ENCODE measurements at regions not wholly inside any gene's neighbourhood (a gene's known extent, or its start where the extent isn't known, plus 50 kb on each side); places are given as distances from the start of the nearest gene placed in this dataset.

- DNase-seq (ENCODE audit: low spot score): no peak
- TF ChIP-seq CTCF (IDR thresholded peaks at IDR 0.05; ENCODE audit: borderline replicate concordance, control extremely low read depth, extremely low read depth, insufficient read depth, missing control alignments): no peak
- in situ Hi-C loops (cut with MboI; ENCODE audit: low sequenced_read_pairs, unreplicated experiment): no loop called here
These were observed 140.3 kb upstream of the ERRFI1 start for GRCh38 chr1:8166406-8166805.

GRCh38 chr1:8165595-8166360 is 139.7 kb upstream of the ERRFI1 start:
- no peak for TF ChIP-seq CTCF (IDR thresholded peaks at IDR 0.05; ENCODE audit: borderline replicate concordance, control extremely low read depth, extremely low read depth, insufficient read depth, missing control alignments)
- no peak for DNase-seq (ENCODE audit: low spot score)
- in situ Hi-C loops (cut with MboI; ENCODE audit: low sequenced_read_pairs, unreplicated experiment): no loop called here

- no peak for TF ChIP-seq CTCF (IDR thresholded peaks at IDR 0.05; ENCODE audit: borderline replicate concordance, control extremely low read depth, extremely low read depth, insufficient read depth, missing control alignments)
- DNase-seq (ENCODE audit: low spot score): no peak
- in situ Hi-C loops (cut with MboI; ENCODE audit: low sequenced_read_pairs, unreplicated experiment): no loop called here
These were observed 138.6 kb upstream of the ERRFI1 start for GRCh38 chr1:8164670-8165069.

GRCh38 chr1:8163039-8163438 is 136.9 kb upstream of the ERRFI1 start:
- in situ Hi-C loops (cut with MboI; ENCODE audit: low sequenced_read_pairs, unreplicated experiment): no loop called here
- no peak for DNase-seq (ENCODE audit: low spot score)
- TF ChIP-seq CTCF (IDR thresholded peaks at IDR 0.05; ENCODE audit: borderline replicate concordance, control extremely low read depth, extremely low read depth, insufficient read depth, missing control alignments): no peak

GRCh38 chr1:8162168-8162567 is 136.1 kb upstream of the ERRFI1 start:
- in situ Hi-C loops (cut with MboI; ENCODE audit: low sequenced_read_pairs, unreplicated experiment): no loop called here

GRCh38 chr1:8161546-8162105 is 135.5 kb upstream of the ERRFI1 start:
- DNase-seq (ENCODE audit: low spot score): no peak
- in situ Hi-C loops (cut with MboI; ENCODE audit: low sequenced_read_pairs, unreplicated experiment): no loop called here
- no peak for TF ChIP-seq CTCF (IDR thresholded peaks at IDR 0.05; ENCODE audit: borderline replicate concordance, control extremely low read depth, extremely low read depth, insufficient read depth, missing control alignments)

More at GRCh38 chr1:8162168-8162567, 136.1 kb upstream of the ERRFI1 start:
- no peak for TF ChIP-seq CTCF (IDR thresholded peaks at IDR 0.05; ENCODE audit: borderline replicate concordance, control extremely low read depth, extremely low read depth, insufficient read depth, missing control alignments)
- DNase-seq (ENCODE audit: low spot score): no peak
